RWPE2 (cell line): ENCODE measurements at regions not wholly inside any gene's neighbourhood (a gene's known extent, or its start where the extent isn't known, plus 50 kb on each side); places are given as distances from the start of the nearest gene placed in this dataset.

ENCODE experiments used
- ATAC-seq: fragments of 200-7000 bp; cut with Tn5 transposase; 3 replicates; pipeline ENCODE4 v1.9.1; 2021; ENCODE audit warnings: low read depth
- DNase-seq: peaks from one replicate; pipeline ENCODE4 v3.0.0-alpha.2; 2020; ENCODE audit warnings: low spot score
- H3K27ac ChIP-seq: fragments of 450-650 bp; 2 replicates; pipeline ENCODE4 v1.5.1; 2017; ENCODE audit warnings: mild to moderate bottlenecking; ENCODE audit not compliant: poor library complexity, severe bottlenecking
- H3K27me3 ChIP-seq: fragments of 250-450 bp; sonication (Bioruptor Pico); 2 replicates; pipeline ENCODE4 v1.5.1; 2021; ENCODE audit warnings: mild to moderate bottlenecking, moderate library complexity; ENCODE audit not compliant: insufficient read depth, poor library complexity, severe bottlenecking
- H3K36me3 ChIP-seq: fragments of 250-450 bp; sonication (Bioruptor Pico); 2 replicates; pipeline ENCODE4 v1.5.1; 2020; ENCODE audit warnings: low read depth, mild to moderate bottlenecking, moderate library complexity
- H3K4me1 ChIP-seq: fragments of 250-450 bp; sonication (Bioruptor Pico); 2 replicates; pipeline ENCODE4 v1.5.1; 2021; ENCODE audit warnings: mild to moderate bottlenecking, moderate library complexity; ENCODE audit not compliant: insufficient read depth, poor library complexity, severe bottlenecking
- H3K4me3 ChIP-seq: fragments of 250-450 bp; sonication (Bioruptor Pico); 2 replicates; pipeline ENCODE4 v1.5.1; 2021; ENCODE audit warnings: mild to moderate bottlenecking, moderate library complexity; ENCODE audit not compliant: severe bottlenecking
- H3K9me3 ChIP-seq: fragments of 250-450 bp; sonication (Bioruptor Pico); 2 replicates; pipeline ENCODE4 v1.5.1; 2021; ENCODE audit warnings: mild to moderate bottlenecking, moderate library complexity; ENCODE audit not compliant: severe bottlenecking
- CTCF ChIP-seq: fragments of 450-650 bp; IDR thresholded peaks from one replicate; pipeline ENCODE4 v1.5.1; 2017; ENCODE audit warnings: mild to moderate bottlenecking, moderate library complexity; ENCODE audit not compliant: poor library complexity, severe bottlenecking

DNA sequence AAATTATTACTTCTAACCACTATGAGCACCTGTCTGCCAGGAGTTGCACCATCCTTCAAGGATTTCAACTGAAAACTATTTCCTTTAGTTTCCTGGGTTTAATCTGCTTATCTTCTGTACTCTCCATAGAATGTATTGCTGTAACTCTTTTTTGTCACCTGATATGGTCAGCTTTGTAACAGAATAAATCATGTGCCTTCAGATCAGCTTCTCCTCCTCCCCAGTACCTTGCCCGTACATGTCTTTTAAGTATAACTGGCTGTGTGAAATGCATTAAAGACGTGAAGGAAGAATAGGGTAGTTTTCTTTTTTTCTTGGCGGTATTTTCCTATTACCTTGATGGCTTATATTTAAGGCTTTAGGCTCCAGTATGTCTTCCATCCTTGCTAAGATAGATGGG is 200.3 kb upstream of the NAV3 start:
- peaks cover 4% of the 10 kb centered on the region for H3K4me1 ChIP-seq
- H3K9me3 ChIP-seq: no peaks in the 10 kb centered on the region
- DNase-seq (no peak), ATAC-seq (0 out of 3 replicates have a peak, but pooled peaks have one; percentile 23)
- H3K27ac ChIP-seq: no peak overlapping the region
- H3K27me3 ChIP-seq: no peaks in the 10 kb centered on the region
- TF ChIP-seq CTCF: no peak
- H3K36me3 ChIP-seq: no peaks in the 10 kb centered on the region
- H3K4me3 ChIP-seq: no peak overlapping the region

DNA sequence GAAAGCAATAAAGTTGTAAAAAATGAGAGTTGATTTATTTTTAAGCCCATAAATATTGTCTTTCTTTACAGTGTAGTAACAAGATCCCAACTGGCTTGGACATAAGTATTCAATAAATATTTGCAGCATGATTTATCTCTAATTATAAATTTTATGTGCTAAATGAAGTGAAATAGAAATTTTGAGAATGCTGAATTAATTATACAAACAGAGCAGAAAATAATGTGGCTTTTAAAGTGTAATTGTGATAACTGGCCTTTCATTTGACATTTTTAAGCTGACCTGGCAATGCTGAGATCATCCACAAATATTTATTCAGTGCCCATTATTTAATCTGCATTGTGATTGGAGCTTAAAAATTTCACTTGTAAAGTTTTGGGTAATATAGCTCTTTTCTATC is 201.6 kb upstream of the NAV3 start:
- Histone ChIP-seq H3K4me3 (no peak overlapping the region), H3K36me3 (no peaks in the 10 kb centered on the region), H3K27ac (no peak overlapping the region), H3K4me1 (peaks cover 7% of the 10 kb centered on the region), H3K9me3 (no peaks in the 10 kb centered on the region), H3K27me3 (no peaks in the 10 kb centered on the region)
- no peak for TF ChIP-seq CTCF
- DNase-seq (no peak), ATAC-seq (no peak)

DNA sequence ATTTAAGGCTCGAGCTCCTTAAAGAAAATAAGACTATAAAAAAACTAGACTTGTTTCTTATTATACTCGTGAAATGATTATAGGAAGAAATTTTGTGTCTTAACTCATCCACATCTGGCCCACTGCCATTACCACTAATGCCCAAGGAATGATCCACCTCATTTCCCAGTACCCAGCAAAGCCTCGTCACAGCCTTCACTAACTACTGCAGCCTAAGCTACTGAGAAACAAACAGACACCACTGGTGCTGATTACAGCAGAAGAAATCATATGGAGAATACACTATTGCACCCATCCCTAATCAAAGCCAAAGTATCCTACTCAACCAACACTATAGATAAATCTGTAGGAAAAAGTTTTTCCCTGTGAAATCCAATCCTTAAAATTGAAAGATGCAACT is 205.3 kb upstream of the NAV3 start:
- Histone ChIP-seq H3K27me3 (no peaks in the 10 kb centered on the region), H3K9me3 (no peaks in the 10 kb centered on the region), H3K4me3 (no peak overlapping the region), H3K36me3 (no peaks in the 10 kb centered on the region), H3K27ac (no peak overlapping the region), H3K4me1 (peaks cover 7% of the 10 kb centered on the region)
- ATAC-seq (peak; percentile 94), DNase-seq (peak; percentile 56)
- TF ChIP-seq CTCF: no peak

DNA sequence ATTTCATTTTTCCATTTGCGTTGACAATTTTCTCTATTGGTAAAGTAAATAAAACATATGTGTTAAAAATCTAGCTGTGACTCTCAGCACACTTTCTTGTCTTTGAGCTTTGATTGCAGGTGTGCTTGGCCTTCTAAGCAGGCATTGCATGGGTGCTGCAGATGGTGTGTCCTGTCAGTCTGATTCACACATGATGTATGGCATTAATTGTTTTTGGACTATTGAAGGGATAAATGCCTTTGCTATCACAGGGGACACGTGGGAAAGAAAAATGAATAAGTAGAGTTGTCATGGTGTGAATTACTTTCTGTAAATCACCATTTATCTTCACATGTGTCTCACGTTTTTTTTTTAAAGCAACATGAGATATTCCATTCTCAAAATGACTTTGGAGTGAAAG is 211.3 kb upstream of the NAV3 start:
- ATAC-seq (no peak), DNase-seq (no peak)
- TF ChIP-seq CTCF: no peak
- H3K4me3 ChIP-seq: no peak overlapping the region
- H3K4me1 ChIP-seq: no peaks in the 10 kb centered on the region
- no peak overlapping the region for H3K27ac ChIP-seq
- no peaks in the 10 kb centered on the region for H3K27me3 ChIP-seq
- no peaks in the 10 kb centered on the region for H3K9me3 ChIP-seq
- no peaks in the 10 kb centered on the region for H3K36me3 ChIP-seq

DNA sequence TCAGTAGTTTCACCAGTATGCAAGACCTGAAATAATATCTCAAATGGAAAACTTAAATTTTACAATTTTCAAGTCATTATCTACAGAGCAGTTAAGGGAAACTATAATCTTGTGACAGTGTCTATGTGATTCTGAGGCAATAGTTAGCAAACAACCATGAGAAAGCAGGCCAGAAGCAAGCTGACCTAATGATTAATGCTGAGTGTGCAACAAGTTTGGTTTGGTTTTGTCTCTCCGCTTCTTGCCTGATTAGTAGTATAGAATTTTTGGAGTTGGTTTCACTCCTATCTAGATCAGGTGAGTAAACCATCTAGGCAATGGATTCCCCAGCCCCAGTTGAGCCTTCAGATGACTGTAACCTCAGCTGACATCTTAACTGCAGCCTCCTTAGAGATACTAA is 212.9 kb upstream of the NAV3 start:
- no peak for TF ChIP-seq CTCF
- no peak for DNase-seq
- no peak overlapping the region for H3K4me3 ChIP-seq
- H3K36me3 ChIP-seq: no peaks in the 10 kb centered on the region
- H3K4me1 ChIP-seq: no peaks in the 10 kb centered on the region
- no peaks in the 10 kb centered on the region for H3K27me3 ChIP-seq
- no peak for ATAC-seq
- H3K9me3 ChIP-seq: no peaks in the 10 kb centered on the region
- no peak overlapping the region for H3K27ac ChIP-seq
